ENCODE measurements at regions not wholly inside any gene's neighbourhood (a gene's known extent, or its start where the extent isn't known, plus 50 kb on each side); places are given as distances from the start of the nearest gene placed in this dataset.
A peak's percentile ranks its signal among the peaks of the same experiment; 100 is the strongest.

- DNase-seq (ENCODE audit: low spot score): no peak
Measured at GRCh38 chr22:49111085-49111484, 716.6 kb downstream of the BRD1 start.

GRCh38 chr22:49108636-49109315 lies 718.9 kb downstream of the BRD1 start:
- no peak for DNase-seq (ENCODE audit: low spot score)

- no peak for DNase-seq (ENCODE audit: low spot score)
Measured at GRCh38 chr22:49107961-49108530, 719.6 kb downstream of the BRD1 start.

GRCh38 chr22:49107561-49107960 lies 720.1 kb downstream of the BRD1 start:
- no peak for DNase-seq (ENCODE audit: low spot score)

- DNase-seq (ENCODE audit: low spot score): no peak
Measured at GRCh38 chr22:49106842-49107152, 720.9 kb downstream of the BRD1 start.

GRCh38 chr22:49106096-49106841 lies 721.4 kb downstream of the BRD1 start:
- DNase-seq (ENCODE audit: low spot score): no peak

GRCh38 chr22:49104434-49104833 lies 723.2 kb downstream of the BRD1 start:
- DNase-seq (ENCODE audit: low spot score): no peak

GRCh38 chr22:49103314-49104059 lies 724.2 kb downstream of the BRD1 start:
- no peak for DNase-seq (ENCODE audit: low spot score)

GRCh38 chr22:49102367-49102766 lies 725.3 kb downstream of the BRD1 start:
- no peak for DNase-seq (ENCODE audit: low spot score)

- DNase-seq (ENCODE audit: low spot score): no peak
Measured at GRCh38 chr22:49101873-49102272, 725.8 kb downstream of the BRD1 start.

- DNase-seq (ENCODE audit: low spot score): no peak
Measured at GRCh38 chr22:49101225-49101624, 726.4 kb downstream of the BRD1 start.

- DNase-seq (ENCODE audit: low spot score): no peak
Measured at GRCh38 chr22:49100773-49101172, 726.9 kb downstream of the BRD1 start.

GRCh38 chr22:49100316-49100715 lies 727.4 kb downstream of the BRD1 start:
- no peak for DNase-seq (ENCODE audit: low spot score)

- DNase-seq (ENCODE audit: low spot score): peak; percentile 88
Measured at GRCh38 chr22:49099496-49100124, 728.1 kb downstream of the BRD1 start.

- DNase-seq (ENCODE audit: low spot score): no peak
Measured at GRCh38 chr22:49099089-49099488, 728.6 kb downstream of the BRD1 start.

GRCh38 chr22:49097966-49098365 lies 729.7 kb downstream of the BRD1 start:
- DNase-seq (ENCODE audit: low spot score): no peak

- DNase-seq (ENCODE audit: low spot score): no peak
Measured at GRCh38 chr22:49097171-49097925, 730.3 kb downstream of the BRD1 start.

- DNase-seq (ENCODE audit: low spot score): no peak
Measured at GRCh38 chr22:49096476-49096875, 731.2 kb downstream of the BRD1 start.

GRCh38 chr22:49095366-49095765 lies 732.3 kb downstream of the BRD1 start:
- DNase-seq (ENCODE audit: low spot score): no peak

GRCh38 chr22:49094858-49095257 lies 732.8 kb downstream of the BRD1 start:
- no peak for DNase-seq (ENCODE audit: low spot score)

- DNase-seq (ENCODE audit: low spot score): no peak
Measured at GRCh38 chr22:49094151-49094550, 733.5 kb downstream of the BRD1 start.

All from SW480 (cell line).